GM21423 (cell line): ENCODE measurements at regions not wholly inside any gene's neighbourhood (a gene's known extent, or its start where the extent isn't known, plus 50 kb on each side); places are given as distances from the start of the nearest gene placed in this dataset.

Experiments
- ATAC-seq: cut with Tn5 transposase; IDR thresholded peaks from one replicate; pipeline ENCODE4 v1.9.1; 2021; ENCODE audit warnings: mild to moderate bottlenecking, moderate library complexity; ENCODE audit not compliant: unreplicated experiment

DNA sequence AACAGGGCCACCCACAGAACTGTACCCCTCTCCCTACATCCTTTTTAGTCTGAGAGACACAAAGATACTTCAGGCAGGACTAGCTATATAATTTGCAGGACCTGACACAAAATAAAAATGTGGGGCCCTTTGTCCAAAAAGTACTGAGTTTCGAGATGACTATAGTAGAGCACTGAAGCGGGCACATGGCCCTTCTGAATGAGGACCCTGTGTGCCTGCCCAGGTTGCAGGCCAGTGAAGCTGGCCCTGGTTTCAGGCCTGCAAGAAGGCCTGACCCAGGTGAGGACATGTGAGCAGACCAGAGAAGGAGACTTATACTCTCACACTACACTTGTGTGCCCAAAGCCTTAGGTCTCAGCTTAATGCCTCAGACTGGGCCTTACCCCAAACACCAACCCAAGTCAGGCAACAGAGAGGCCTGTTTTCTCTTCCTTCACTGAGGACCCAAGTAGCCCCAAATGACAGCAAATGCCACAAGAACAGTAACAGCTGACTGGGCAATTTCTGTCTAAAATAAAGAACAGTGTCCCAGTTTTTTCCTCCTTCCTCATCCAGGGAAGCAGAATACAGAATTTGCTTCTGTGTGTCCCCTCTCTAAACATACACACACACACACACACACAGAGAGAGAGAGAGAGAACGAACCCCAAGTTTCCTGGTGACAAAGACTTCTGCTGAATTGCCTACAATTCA lies 100.9 kb upstream of the ARHGEF3 start:
- ATAC-seq, result no peak

DNA sequence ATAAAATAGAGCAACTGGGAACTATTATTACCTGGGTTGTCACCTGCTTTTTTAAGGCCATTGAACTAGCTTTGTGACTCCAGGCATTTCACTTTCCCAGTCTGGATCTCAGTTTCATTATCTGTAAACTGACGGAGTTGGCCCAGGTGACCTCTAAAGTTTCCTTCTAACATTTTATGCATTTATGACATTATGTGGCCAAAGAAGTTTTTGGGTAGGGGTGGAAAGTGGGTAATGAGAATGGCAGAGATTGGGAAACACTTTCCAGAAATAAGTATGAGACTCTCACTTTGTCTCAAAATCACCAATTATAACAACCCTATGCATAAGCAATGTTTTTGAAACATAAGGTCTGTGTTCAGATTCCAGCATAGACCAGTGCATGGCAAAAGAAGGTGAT lies 99.1 kb upstream of the ARHGEF3 start:
- ATAC-seq, result no peak

DNA sequence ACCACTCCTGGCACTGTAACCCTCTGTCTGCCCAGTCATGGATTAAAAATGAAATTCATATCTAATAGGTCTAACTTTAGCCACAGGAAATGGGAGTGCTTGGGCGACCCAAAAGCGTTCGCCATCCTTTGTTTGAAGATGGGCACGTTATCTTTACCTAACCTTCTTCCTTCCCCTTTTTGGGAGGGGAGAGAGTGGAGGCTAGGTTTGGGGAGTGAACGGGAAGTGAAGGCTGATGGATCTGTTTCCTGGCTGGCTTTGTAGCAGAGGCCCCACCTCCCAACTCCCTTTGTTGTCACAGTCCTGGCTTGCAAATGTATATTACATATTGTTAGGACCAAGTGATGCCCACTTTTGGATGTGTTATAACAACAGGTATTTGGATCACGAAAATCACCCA lies 98.1 kb upstream of the ARHGEF3 start:
- ATAC-seq, result no peak

DNA sequence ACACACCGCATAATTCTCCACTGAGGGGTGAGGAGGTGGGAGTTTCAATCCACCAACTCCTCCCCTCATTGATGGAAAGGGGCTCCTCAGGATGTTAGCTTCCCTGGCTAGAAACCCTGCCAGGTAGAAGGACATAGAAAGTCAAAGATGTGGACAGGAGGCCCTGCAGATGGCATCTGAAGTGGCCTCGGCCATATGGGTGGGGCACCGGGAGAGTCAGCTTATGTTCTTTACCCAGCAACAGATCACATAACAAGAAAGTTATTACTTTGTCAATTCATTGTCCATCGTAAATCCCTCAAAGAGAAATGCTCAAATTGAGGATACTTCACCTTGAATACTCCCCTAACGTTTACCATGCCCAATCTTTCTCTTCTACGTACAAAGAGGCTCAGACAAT lies 97.3 kb upstream of the ARHGEF3 start:
- no peak for ATAC-seq

DNA sequence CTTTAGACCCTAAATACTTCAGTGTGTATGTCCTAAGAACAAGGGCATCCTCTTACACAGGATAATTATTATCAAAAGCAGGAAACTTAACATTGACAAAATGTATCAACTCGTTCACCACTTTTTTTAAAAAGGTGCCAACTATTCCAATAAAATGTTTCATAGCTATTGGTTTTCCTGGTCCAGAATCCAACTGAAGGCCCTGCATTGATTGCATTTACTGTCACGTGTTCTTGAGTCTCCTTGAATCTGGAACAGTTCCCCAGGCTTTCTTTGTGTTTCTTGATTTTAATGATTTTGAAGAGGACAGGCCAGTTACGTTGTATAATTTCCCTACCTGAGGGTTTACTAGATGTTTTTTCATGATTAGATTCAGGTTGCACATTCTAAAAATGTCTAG lies 94.6 kb upstream of the ARHGEF3 start:
- ATAC-seq, result no peak

DNA sequence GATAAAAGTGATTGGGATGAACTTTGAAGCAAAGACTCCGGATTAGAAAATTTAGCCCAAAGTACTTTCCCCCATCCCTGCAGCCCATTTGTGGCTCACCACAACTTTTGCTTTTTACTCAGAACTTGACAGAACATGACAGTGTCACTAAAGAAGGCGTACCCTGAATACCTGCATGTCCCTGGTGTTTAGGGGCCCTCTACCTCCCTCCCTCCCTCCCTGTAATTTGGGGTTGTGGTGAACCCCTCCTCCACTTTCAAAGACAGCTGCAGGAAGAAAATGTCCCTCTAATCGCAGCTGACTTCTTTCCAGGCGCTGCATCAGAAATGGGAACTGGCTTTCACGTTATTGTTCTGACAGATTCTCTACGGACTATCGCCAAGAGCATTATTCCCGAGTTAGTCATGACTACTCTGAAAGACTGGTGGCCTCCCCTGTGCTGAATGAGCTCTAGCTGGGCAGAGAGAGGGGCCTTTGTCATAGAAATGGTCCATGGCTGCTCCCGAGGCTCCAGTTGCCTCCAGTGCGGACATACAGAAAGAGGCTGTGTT lies 93.2 kb upstream of the ARHGEF3 start:
- ATAC-seq, result no peak

DNA sequence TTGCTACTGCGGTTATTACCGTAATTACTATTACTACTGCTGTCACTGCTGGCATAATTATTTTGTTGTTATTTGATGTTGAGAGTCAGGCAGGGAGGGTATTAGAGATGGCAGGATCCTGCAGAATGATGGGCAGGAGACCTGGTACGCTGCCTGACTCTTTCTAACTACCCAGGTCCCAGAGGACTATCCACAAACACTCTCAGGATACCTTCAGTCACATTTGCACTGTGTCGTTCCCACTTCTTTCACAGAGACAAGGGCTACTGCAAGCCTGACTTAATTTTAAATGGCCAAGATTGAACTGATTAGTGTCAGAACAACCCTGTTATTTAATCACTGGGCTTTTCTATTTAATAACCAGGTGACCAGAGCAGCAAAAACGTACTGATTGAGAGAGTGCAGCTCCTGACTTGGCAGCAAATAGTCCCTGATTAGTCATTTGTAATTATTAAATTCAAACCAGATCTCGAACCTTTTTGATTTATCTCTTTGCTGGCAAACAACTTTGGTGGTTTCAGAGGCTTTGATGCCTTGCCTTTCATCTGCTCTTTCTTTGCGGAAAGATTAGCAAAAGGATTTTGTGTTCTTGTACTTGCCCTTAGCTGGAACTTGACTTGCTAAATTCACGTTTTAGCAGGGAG lies 88.8 kb upstream of the ARHGEF3 start:
- ATAC-seq, result no peak

DNA sequence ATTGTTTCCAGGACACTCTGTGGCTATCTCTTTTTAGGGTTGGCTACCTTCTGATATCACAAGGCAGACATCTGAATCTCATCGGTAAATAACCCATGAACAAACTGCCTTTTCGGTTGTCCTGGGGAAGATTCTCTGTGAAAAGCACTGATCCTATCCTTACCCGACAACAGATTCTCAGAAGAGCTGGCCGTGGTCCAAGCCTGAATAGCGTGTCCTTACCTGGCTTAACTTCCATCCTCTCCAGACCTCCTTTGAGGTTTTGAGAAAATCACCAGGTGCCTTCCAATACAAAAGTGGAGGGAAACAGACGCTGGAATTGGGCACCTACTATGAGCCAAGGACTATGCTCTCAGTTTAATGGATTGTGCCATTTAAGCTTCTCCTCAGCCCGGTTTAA lies 87.4 kb upstream of the ARHGEF3 start:
- no peak for ATAC-seq

DNA sequence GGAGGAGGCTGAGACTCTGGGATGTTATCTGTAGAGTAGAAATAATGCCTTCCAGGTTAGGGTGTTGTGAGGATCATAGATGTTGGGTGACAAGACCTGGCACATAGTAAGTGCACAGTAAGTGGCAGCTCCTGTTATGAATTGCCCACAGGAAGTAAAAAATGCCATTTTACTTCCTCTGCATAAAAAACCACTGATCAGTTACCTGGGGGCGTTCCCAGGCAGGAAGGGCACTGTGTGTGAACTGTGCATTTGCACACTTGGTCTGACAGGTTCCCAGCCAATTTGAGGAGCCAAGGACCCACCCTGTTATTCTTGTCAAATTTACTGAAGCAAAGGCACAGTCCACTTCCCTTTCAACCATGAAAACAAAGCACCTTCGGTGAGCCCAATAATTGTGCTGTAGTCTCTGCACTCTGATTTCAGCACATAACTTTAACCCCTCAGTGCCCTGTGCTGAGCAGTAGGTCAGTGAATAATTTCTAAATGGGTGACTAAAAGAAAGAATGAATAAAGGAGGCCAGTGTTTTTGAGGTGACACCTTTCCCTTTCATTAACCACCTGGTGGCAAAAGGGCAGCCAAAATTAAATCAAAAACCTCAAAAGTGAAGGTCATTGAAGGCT lies 85.8 kb upstream of the ARHGEF3 start:
- ATAC-seq, result no peak

DNA sequence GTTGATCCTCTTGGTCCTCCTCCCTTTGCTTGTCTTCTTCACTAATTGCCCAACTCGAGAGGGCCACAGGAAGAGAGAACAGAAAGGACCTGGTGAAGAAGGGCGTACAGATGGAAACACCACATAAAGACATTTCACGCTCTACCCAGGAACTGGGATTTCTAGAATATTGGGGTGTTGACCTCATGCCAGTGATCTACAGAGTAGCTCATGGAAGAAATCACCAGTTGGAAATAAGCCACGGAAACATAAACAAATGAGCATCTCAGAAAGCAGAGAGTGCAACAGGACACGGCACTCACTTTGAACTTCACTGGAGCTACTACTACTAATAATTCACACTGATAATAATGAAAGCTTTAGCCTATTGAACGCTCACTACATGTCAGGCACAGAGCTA lies 84.6 kb upstream of the ARHGEF3 start:
- no peak for ATAC-seq

DNA sequence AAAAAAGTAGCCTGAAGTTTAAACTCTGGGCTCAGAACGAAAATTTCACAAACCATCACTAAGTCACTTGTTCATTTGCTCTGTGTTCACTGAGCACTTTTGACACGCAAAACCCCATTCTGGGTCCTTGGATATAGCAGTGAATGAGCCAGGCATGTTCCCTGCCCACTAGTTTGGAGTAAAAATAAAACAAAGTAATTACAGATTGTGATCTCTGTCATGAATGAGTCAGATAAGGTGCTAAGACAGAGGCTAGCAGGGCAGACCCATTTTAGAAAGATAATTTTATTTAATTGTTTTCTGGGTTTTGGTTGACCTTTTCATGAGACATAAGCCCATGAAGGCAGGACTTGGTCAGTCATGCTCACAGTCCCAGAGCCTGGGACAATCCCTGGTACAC lies 84.1 kb upstream of the ARHGEF3 start:
- ATAC-seq, result no peak

DNA sequence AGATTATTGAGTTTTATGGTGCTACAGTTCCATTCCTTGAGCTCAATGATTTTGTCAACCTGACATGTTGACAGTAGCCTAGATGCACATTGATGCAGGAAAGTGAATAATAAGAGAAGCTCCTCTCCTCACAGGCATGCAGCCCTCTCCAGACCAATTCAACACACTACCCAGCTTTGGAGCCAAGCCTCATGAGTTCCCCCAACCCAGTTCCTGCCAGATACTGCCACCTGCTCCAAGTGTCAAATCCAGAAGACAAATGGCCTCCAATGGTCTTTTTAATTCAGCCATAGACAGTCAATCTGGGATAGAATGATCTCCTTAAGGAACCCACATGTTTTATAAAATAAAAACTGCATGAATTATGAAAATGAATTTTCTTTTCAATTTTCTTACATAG lies 83.7 kb upstream of the ARHGEF3 start:
- ATAC-seq, result no peak

DNA sequence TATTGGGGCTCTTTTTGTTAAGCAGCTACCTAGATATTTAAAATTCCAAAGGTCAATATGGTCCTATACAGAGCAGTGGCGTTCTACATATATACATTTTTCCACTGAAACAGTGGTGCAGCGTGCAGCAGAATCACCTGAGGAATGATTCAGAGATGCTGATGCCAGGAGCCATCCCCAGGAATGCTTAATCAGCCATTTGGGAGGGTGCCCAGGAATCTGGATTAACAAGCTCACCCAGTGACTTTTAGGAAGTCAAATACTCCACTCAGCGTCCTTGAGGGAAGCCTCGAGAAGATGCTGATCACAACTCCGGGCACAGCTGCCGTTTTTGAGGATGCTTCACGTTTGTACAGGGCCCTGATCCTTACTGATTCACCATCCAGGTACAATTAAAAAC lies 82.6 kb upstream of the ARHGEF3 start:
- no peak for ATAC-seq

DNA sequence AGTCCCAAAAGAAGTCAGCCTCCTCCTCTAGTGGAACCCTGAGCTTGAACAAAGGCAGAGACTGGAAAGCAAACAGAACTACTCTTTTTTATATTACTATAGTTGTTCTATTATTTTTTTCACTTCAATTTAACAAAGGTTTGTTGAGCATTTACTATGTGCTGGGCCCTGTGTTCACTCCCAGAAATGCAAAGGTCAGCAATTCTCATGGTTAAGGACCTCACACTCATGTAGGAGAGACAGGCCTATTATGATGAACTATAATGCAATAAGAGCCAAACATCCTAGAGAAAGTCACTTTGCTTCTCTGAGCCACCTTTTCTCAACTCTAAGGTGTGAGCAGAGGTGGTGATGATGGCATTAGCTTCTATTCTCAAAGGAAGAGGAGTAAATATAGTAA lies 82.1 kb upstream of the ARHGEF3 start:
- no peak for ATAC-seq

DNA sequence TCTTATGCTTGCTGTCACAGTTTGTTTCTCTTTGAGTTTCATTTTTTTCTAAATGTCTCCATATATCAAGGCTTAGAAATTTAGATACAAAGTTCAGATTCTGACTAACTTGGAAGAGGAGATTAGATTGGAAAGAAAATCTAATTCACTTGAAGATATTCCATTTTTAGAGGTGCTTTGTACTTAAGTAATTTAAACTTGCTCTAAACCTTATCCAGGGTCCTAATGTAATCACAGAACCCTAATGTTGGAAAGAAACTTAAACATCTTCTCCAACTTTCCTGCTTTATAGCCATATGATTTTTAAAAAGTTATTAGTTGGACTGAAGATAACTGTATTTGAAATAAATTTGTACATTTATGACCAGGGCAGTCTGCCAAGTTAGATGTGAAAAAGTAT lies 81.1 kb upstream of the ARHGEF3 start:
- no peak for ATAC-seq

DNA sequence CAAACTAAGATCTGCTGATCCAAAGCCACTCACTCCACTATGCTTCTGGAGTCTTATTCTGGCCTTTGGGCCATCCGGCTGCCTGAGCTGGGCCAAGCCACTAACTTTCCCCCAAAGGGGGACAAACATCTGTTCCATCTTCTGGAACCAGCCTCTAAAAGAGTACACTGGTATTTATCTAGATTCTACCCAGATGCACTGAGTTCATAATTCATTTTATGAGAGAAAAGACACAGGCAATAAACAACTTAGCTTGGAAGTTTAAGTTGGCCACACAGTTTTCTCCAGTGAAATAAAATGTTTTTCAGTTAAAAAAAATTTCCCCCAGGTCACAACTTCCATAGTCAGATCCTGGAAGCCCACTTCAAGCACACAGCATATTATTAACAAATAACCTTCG lies 80.1 kb upstream of the ARHGEF3 start:
- ATAC-seq, result no peak

DNA sequence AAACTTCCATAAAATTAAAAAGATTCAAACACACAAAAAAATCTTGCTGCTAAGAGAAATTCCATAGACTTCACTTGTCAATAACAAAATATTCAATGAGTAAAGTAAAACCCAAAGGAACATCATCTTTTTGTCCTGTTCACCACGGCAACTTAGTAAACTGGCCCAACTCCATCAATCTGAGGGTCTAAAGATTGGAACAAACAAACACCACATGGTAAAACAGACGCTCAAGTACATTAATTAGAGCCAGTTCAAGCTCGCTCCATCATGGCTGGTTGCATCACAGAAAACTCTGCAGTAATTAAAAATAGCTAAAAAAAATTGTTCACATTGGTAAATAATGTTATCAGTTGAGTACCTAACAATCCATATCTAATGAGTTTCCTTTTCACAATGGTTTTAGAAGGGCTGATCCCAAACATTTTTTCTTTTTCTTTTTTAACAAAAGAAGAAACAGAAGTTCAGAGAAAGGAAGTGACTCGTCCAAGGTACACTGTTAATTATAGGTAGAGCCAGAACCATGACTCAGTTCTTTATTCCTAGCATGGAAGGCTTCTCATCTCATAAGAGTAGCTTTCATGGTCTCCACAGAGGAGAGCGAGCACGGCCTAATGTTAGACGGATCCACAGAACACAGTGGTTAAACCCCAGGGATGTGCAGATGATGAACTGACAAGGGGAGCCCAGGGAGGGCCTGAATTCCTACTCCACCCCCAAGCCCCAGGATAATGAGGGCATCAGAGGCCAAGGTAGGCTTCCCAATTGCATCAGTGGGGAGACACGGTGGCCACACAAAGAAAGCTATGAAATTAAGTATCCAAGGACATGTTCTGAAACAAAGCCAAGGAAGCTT lies 79.2 kb upstream of the ARHGEF3 start:
- ATAC-seq, result no peak

DNA sequence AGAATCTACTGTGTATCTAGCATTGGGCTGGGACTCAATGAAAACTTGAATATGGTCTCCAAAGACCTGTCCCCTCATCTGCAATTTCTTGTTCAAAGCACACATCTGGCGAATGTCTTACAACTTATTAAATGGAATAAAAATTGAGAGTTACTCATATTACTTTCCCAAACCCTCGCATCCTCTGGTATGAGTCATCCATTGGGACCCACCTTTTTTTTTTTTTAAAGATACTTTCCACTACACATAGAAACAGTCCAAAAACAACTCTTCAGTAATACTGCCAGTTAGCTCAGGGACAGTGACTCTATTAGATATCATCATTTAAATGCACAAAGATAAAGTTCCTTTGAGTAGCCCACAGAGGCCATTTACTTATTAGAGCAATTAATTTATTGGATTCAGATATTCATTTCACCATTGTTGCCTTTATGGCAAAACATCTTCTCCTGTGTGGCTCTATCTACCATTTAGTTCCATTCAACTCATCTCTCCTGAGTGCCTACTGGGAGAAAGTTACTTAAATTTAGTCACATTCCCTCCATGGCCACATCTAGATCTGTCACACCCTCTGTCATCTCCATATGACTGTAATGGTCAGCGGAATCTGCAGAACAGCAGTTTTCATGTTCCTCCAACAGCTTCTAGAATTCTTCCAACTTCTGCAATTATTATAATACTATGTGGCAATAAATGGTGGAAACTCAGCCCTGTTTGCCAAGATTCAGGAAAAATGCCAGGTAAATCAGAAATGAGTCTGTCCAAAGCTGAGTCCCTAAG lies 77.9 kb upstream of the ARHGEF3 start:
- ATAC-seq, result no peak

DNA sequence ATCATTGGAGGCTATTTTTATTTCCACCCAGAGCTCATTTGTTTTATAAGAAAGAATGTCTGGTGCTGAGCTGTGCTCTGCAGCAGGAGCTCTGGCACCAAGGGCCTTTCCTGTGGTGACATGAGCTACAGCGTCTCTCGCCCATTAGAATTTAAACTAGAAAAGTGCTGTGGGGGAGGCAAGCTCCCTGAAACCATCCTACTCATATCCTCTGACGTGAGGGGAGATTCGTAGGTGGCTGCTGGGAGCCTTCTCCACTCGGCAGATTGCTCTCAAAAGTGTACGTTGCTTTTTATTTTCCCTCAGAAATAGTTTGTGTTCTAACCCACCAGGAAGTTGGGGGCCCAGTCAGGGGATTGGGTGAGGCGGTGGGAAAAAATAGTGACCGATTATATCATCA lies 76.3 kb upstream of the ARHGEF3 start:
- ATAC-seq, result no peak

DNA sequence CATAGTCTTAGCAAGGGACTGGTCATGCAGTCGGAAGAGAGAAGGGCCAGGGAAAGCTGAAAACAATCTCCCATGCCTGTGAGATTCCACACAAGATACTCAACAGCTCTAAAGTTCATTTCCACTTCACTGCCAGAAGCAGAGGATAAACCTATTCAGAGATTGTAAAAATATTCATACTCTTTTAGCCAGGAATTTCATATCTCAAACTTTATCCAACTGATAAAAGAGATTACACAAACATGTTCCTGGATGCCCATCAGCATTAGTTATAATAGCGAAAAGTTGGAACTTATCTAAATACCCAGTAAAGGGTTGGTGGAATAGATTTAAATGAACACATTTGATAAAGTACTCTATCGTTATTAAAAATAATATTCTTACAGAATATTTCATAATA lies 75.2 kb upstream of the ARHGEF3 start:
- ATAC-seq, result no peak

DNA sequence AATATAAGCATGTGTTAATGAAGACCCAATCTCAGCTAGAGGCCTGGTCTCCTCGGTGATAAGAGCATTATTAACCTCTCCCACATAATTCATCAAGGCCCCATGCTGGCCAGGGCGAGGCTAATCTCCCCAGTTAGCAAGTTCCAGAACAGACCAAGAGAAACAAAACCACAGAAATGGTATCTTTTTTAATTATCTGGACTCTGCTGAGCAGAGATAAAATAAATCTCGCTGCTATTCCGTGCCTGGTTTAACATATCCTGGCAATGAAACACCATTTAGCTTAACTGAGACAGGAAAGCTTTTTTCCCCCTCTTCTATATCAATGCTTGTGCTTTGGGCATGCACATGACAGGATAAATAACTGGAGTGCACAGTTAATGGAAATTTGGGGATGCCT lies 72.5 kb upstream of the ARHGEF3 start:
- ATAC-seq, result no peak
